ENCODE measurements at regions not wholly inside any gene's neighbourhood (a gene's known extent, or its start where the extent isn't known, plus 50 kb on each side); places are given as distances from the start of the nearest gene placed in this dataset.

GRCh38 chr11:80196932-80197554, 756.2 kb upstream of the TENM4 start:
- SMC1A ChIA-PET (ENCODE audit: uncharacterized antibody, unreplicated experiment): no interaction called here
- POLR2A ChIA-PET: no interaction called here
- intact Hi-C loops (cut with micrococcal nuclease; ENCODE audit: unreplicated experiment): no loop called here

More at GRCh38 chr11:80196932-80197554, 756.2 kb upstream of the TENM4 start:
- H3K4me2 ChIP-seq (ENCODE audit: control insufficient read depth, insufficient read depth): no peak overlapping the region
- no peaks in the 10 kb centered on the region for H3K4me1 ChIP-seq (ENCODE audit: control insufficient read depth, insufficient read depth, low read length)
- WGBS (ENCODE audit: insufficient coverage, insufficient replicate concordance, low lambda C conversion rate, missing lambda C conversion rate): 25% methylated on average over 4 of the region's 4 CpGs
- in situ Hi-C loops (cut with MboI): no loop called here
- H3K9me3 ChIP-seq (replicated peaks; ENCODE audit: control insufficient read depth, insufficient read depth, low read length): no peaks in the 10 kb centered on the region
- no peak for DNase-seq (ENCODE audit: low read depth, low spot score)
- FAIRE-seq: no peak
- H3K9ac ChIP-seq (ENCODE audit: control insufficient read depth, insufficient read depth, low read length): no peak overlapping the region
- H3K27ac ChIP-seq (ENCODE audit: control insufficient read depth, insufficient read depth): no peak overlapping the region
- TF ChIP-seq ETV6 (conservative IDR thresholded peaks at IDR 0.05 in 1 of 2, IDR thresholded peaks at IDR 0.05 in 1 of 2; ENCODE audit: borderline replicate concordance in 1 of 2, low read depth in 1 of 2) (no peak), PAX8 (IDR thresholded peaks at IDR 0.05) (no peak), CBX5 (IDR thresholded peaks at IDR 0.05; ENCODE audit: low read depth) (no peak), SIX5 (IDR thresholded peaks at IDR 0.05; ENCODE audit: low read depth, low read length, severe bottlenecking) (no peak), RELA (IDR thresholded peaks at IDR 0.05; ENCODE audit: borderline replicate concordance, partially characterized antibody) (no peak), RUNX3 (IDR thresholded peaks at IDR 0.05; ENCODE audit: low read length) (no peak), TAF1 (IDR thresholded peaks at IDR 0.05; ENCODE audit: borderline replicate concordance, low read depth, low read length) (no peak), SMAD1 (IDR thresholded peaks at IDR 0.05; ENCODE audit: low read depth, partially characterized antibody) (no peak), CHD1 (IDR thresholded peaks at IDR 0.05; ENCODE audit: low read depth, low read length) (no peak), ATF2 (IDR thresholded peaks at IDR 0.05; ENCODE audit: low read length) (no peak), JUND (IDR thresholded peaks at IDR 0.05; ENCODE audit: low read depth, low read length) (no peak), BCL11A (IDR thresholded peaks at IDR 0.05; ENCODE audit: low read depth, low read length) (no peak), TBL1XR1 (IDR thresholded peaks at IDR 0.05; ENCODE audit: low read depth, low read length) (no peak), EED (IDR thresholded peaks at IDR 0.05; ENCODE audit: low read depth) (no peak), MEF2B (IDR thresholded peaks at IDR 0.05; ENCODE audit: partially characterized antibody, poor library complexity, severe bottlenecking) (no peak)
- no peak overlapping the region for H2AFZ ChIP-seq (ENCODE audit: control insufficient read depth, low read depth, low read length)
- no peaks in the 10 kb centered on the region for H3K27me3 ChIP-seq (replicated peaks in 1 of 2; ENCODE audit: control insufficient read depth in 2 of 2, insufficient read depth in 2 of 2, low read length in 1 of 2)
- H3K36me3 ChIP-seq (ENCODE audit: control insufficient read depth in 2 of 2, insufficient read depth in 2 of 2, low read length in 1 of 2): no peaks in the 10 kb centered on the region
- H3K4me3 ChIP-seq: no peak overlapping the region
- BruUV-seq (replicated peaks): no TSS peak
- no peak for ATAC-seq
- RAD21 ChIA-PET (ENCODE audit: unreplicated experiment): no interaction called here
- CTCF ChIA-PET: no interaction called here
- no peaks in the 10 kb centered on the region for H3K79me2 ChIP-seq (ENCODE audit: control insufficient read depth, insufficient read depth, low read length)
- H4K20me1 ChIP-seq (ENCODE audit: control insufficient read depth, insufficient read depth): no peaks in the 10 kb centered on the region
